GM10248 (cell line): ENCODE measurements at regions not wholly inside any gene's neighbourhood (a gene's known extent, or its start where the extent isn't known, plus 50 kb on each side); places are given as distances from the start of the nearest gene placed in this dataset.

Experiments used
- CTCF ChIA-PET: fragments of 300-600 bp; sonication (Branson Sonifier 250); formaldehyde crosslinking; extraction: SDS; loops from one replicate; lab custom pipeline; 2021; ENCODE audit warnings: antibody characterized with exemption; lab: Yijun Ruan, JAX
- POLR2A ChIA-PET: fragments of 350-650 bp; sonication (Branson Sonifier 250); formaldehyde crosslinking; extraction: SDS; loops from one replicate; lab custom pipeline; 2020; ENCODE audit warnings: antibody characterized with exemption; lab: Yijun Ruan, JAX
- DNase-seq: peaks from one replicate; pipeline ENCODE4 v3.0.0; 2012; ENCODE audit errors: extremely low spot score
- TF ChIP-seq, protein P1 (sequence below): IDR thresholded peaks from 2 replicates; pipeline ENCODE4 v1.5.1; 2012; ENCODE audit warnings: mild to moderate bottlenecking, low read depth; ENCODE audit errors: extremely low read depth, missing control alignments, control extremely low read depth

DNA sequence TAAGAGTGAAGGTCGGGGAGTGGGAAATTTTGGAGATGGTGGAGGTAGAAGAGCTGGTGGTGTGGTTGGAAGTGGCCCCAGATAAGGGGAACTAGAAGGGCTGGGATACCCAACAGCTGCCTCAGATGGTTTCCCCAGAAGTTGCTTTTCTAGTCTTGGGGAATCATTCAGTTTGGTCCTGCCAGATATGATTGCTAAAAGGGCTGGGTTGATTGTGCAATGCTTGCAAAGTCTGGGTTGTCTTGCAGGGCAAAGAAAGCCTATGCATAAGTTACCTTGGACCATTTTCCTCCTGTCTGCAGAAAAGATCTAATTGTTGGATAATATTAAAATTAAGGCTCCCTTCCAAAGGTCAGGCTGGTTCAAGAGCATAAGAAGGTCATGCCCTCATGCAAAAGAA is 213.8 kb upstream of the ZNF804B start:
- TF ChIP-seq, protein P1, sequence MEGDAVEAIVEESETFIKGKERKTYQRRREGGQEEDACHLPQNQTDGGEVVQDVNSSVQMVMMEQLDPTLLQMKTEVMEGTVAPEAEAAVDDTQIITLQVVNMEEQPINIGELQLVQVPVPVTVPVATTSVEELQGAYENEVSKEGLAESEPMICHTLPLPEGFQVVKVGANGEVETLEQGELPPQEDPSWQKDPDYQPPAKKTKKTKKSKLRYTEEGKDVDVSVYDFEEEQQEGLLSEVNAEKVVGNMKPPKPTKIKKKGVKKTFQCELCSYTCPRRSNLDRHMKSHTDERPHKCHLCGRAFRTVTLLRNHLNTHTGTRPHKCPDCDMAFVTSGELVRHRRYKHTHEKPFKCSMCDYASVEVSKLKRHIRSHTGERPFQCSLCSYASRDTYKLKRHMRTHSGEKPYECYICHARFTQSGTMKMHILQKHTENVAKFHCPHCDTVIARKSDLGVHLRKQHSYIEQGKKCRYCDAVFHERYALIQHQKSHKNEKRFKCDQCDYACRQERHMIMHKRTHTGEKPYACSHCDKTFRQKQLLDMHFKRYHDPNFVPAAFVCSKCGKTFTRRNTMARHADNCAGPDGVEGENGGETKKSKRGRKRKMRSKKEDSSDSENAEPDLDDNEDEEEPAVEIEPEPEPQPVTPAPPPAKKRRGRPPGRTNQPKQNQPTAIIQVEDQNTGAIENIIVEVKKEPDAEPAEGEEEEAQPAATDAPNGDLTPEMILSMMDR: no peak
- POLR2A ChIA-PET: no interaction called here
- CTCF ChIA-PET: interaction anchor here (0.8 to 4.4 kb wide), 5 partner anchors 8 to 1076 kb away, joined by 3 to 29 read pairs (median 25); no protein-coding TSS in a partner anchor
- no peak for DNase-seq

DNA sequence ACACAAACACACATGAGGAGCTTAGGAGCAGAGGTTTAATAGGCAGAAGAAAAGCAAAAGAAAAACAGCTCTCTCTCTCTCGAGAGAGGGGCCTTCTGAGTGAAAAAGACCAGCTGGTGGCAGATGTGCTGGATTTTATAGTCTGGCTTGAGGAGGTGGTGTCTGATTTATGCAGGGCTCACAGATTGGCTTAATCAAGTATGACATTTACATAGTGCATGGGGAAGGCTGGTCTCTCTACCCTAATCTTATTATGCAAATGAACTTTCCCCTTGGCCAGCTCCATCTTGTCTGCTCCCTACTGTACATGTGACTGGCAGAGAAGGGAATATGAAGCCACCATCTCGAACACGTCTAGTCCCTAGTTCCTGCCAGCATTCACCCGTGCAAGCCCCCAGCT is 219.5 kb upstream of the ZNF804B start:
- TF ChIP-seq, protein P1: no peak
- no peak for DNase-seq
- POLR2A ChIA-PET: no interaction called here
- CTCF ChIA-PET: interaction anchor here (1.5 to 6.2 kb wide), 2 partner anchors 8 to 14 kb away, joined by 3 to 29 read pairs; no protein-coding TSS in a partner anchor

DNA sequence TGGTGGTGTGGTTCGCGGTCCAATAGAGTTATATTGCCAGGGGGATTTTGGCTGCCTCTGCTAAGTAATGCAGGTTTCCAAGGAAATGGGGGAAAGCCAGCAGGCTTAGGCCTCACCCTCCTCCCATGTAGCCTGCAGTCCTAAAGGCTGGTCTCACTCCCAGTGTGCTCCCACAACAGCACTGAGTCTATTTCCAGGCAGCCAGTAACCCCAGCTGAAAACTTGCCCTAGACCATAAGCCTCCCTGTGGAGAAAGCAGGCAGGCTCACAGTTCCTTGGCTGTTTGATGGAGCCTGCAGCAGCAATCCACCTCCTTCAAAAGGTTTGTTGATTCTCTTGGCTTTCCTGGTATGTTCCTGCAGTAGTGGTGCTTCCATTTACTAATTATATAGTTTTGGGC is 220.0 kb upstream of the ZNF804B start:
- ChIA-PET CTCF (interaction anchor here (1.0 to 6.2 kb wide), 3 partner anchors 9 to 20 kb away, joined by 3 to 29 read pairs (median 3); no protein-coding TSS in a partner anchor), POLR2A (no interaction called here)
- DNase-seq: no peak
- TF ChIP-seq, protein P1: no peak

DNA sequence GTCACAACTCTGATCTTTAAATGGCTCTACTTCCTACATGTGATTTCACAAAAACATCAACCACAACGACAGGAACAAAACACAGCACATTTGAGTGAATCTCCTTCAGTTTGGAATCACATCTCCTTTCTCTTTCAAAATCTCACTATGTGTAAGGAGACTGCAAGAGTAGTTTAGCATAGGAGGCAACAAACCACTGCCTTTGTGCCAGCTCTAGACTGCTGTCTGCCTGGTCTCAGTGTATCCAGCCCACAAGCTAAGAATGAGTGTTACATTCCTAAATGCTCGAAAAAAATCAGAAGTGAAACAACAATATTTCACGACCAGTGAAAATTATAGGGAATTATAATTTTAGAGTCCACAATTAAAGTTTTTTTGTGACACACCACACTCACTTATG is 217.0 kb upstream of the STEAP4 start:
- ChIA-PET POLR2A (no interaction called here), CTCF (interaction anchor here (1.4 kb wide), 1 partner anchor 29 kb away, joined by 3 read pairs; no protein-coding TSS in a partner anchor)
- TF ChIP-seq, protein P1: no peak
- DNase-seq: no peak

DNA sequence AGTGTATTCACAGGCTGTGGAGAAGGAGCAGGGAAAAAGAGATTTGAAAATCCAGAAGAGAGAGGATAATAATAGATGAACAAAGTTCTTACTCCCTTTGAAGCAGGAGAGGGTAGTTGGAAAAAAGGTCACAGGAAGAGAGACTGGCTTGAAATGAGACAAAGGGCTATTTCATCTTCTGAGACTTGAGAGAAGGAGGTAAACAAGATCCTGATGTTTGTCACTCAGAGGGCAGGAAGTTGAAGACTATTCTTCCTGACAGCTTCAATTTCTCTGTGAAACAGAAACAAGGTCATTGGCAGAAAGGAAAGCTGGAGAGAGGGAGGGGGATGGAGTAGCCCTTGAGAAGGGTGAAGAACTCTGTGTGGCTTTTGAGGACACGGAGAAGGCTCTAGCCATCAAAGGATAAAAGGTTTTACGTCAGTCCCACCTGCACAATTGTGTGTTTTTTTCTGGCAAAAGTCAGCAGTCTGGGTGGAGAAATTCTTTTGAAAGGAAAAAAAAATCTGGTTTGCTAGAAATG is 216.1 kb upstream of the STEAP4 start:
- DNase-seq: no peak
- CTCF ChIA-PET: interaction anchor here (1.4 kb wide), 1 partner anchor 28 kb away, joined by 3 read pairs; no protein-coding TSS in a partner anchor
- TF ChIP-seq, protein P1: no peak
- POLR2A ChIA-PET: no interaction called here

DNA sequence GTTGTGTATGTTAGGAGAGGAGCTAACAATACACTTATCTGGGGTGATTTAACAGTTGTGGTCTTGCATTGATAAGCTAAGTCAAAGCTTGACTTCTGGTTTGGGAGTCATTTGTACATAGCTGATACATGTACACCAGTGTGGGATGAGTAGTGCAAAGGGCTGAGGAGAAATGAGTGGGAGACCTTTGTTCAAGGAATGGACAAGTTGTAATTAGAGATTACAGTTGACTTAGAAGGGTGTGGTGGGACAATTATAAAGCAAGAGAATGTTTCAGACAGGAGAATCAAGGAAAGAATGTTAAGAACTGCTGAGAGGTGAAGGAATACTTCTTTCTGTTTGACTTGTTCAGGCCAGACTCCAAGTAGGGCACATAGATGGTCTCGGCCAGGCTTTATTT is 209.7 kb upstream of the STEAP4 start:
- POLR2A ChIA-PET: no interaction called here
- CTCF ChIA-PET: no interaction called here
- TF ChIP-seq, protein P1: no peak
- DNase-seq: no peak
